ENCODE measurements at regions not wholly inside any gene's neighbourhood (a gene's known extent, or its start where the extent isn't known, plus 50 kb on each side); places are given as distances from the start of the nearest gene placed in this dataset.

DNA sequence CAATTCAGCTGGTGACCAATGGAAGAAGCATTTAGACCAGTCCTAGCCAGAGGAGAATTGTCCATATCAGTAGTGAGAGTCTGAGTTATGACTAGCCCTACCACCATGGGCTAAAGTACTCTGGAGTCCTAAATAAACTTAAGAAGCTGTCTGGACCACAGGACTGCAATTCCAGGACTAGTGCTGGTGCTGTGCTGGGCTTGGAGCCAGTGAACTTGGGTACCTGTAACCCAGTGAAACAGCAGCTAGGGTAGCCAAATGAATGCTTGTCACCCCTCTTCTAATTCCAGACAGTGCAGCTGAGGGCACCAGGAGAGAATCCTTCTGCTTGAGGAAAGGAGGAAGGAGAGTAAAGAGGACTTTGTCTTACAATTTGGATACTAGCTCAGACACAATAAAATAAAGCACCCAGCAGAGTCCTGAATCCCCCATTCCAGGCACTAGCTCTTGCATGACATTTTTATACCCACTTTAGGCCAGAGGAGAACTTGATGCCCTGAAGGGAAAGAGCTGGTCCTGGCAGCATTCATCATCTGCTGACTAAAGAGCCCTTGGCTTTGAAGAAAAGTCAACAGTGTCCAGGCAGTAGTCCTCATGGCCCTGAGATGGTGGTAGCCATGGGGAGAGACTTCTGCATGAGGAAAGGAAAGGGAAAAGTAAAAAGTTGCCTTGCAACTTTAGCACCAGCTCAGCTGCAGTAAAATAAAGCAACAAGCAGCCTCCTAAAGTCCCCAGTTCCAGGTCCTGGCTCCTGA lies 2675.7 kb downstream of the PCDH7 start:
- TF ChIP-seq POLR2A (IDR thresholded peaks at IDR 0.05; ENCODE audit: low read length) (no peak), GATA1 (IDR thresholded peaks at IDR 0.05; ENCODE audit: low read depth, low read length) (no peak)
- no peak for DNase-seq

GRCh38 chr4:33400504-33400903 lies 2680.3 kb downstream of the PCDH7 start:
- no peak for TF ChIP-seq GATA1 (IDR thresholded peaks at IDR 0.05; ENCODE audit: low read depth, low read length)
- TF ChIP-seq POLR2A (IDR thresholded peaks at IDR 0.05; ENCODE audit: low read length), result no peak
- no peak for DNase-seq

DNA sequence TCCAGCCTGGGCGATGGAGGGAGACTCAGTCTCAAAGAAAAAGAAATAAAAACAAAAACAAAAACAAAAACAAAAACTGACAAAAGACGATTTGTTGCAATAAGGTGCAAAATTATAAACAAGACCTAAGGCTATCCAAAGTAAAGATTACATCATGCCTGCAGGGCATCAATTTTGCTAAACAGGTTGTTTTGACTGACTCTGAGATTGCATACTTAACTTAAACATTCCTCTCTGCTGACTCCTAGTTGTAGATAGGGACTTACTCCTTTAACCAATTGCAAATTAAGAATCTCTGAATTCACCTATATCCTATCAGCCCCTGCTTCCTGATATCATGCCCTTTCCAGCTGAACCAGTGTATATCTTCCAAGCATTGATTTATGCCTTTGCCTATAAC lies 2687.3 kb downstream of the PCDH7 start:
- no peak for DNase-seq
- no peak for TF ChIP-seq POLR2A (IDR thresholded peaks at IDR 0.05; ENCODE audit: low read length)
- no peak for TF ChIP-seq GATA1 (IDR thresholded peaks at IDR 0.05; ENCODE audit: low read depth, low read length)

GRCh38 chr4:33411182-33411581 lies 2691.0 kb downstream of the PCDH7 start:
- TF ChIP-seq POLR2A (IDR thresholded peaks at IDR 0.05; ENCODE audit: low read length), result no peak
- TF ChIP-seq GATA1 (IDR thresholded peaks at IDR 0.05; ENCODE audit: low read depth, low read length), result no peak
- no peak for DNase-seq

GRCh38 chr4:33421887-33422286 lies 2701.7 kb downstream of the PCDH7 start:
- TF ChIP-seq POLR2A (IDR thresholded peaks at IDR 0.05; ENCODE audit: low read length) (no peak), GATA1 (IDR thresholded peaks at IDR 0.05; ENCODE audit: low read depth, low read length) (no peak)
- no peak for DNase-seq

DNA sequence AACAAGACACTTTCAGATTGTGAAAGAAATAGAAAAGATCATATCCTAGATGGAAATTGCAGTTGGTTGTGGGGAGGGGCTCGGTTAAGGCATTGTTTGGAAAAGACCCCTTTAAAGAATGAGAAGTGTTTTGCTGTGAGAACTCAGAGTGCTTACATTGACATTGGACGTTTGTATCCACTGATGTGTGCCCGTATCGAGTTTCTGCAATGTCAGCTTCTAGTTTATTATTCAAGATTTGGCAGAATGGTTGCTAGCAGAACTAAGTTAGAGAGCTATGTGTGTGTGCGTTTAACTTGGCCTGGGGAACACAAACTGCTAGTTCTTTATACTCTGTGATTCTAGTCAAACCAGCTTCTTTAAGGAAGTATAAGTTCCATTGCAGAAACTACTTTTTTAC lies 2702.5 kb downstream of the PCDH7 start:
- no peak for DNase-seq
- TF ChIP-seq GATA1 (IDR thresholded peaks at IDR 0.05; ENCODE audit: low read depth, low read length) (no peak), POLR2A (IDR thresholded peaks at IDR 0.05; ENCODE audit: low read length) (no peak)

- TF ChIP-seq POLR2A (IDR thresholded peaks at IDR 0.05; ENCODE audit: low read length) (no peak), GATA1 (IDR thresholded peaks at IDR 0.05; ENCODE audit: low read depth, low read length) (no peak)
- no peak for DNase-seq
These were observed 2705.8 kb downstream of the PCDH7 start for GRCh38 chr4:33425936-33426335.

- no peak for DNase-seq
- TF ChIP-seq GATA1 (IDR thresholded peaks at IDR 0.05; ENCODE audit: low read depth, low read length) (no peak), POLR2A (IDR thresholded peaks at IDR 0.05; ENCODE audit: low read length) (no peak)
These were observed 2707.5 kb downstream of the PCDH7 start for GRCh38 chr4:33427676-33428075.

- TF ChIP-seq POLR2A (IDR thresholded peaks at IDR 0.05; ENCODE audit: low read length) (no peak), GATA1 (IDR thresholded peaks at IDR 0.05; ENCODE audit: low read depth, low read length) (no peak)
- DNase-seq, result no peak
These were observed 2709.8 kb downstream of the PCDH7 start for GRCh38 chr4:33429971-33430370.

GRCh38 chr4:33437406-33437805 lies 2717.2 kb downstream of the PCDH7 start:
- TF ChIP-seq GATA1 (IDR thresholded peaks at IDR 0.05; ENCODE audit: low read depth, low read length) (no peak), POLR2A (IDR thresholded peaks at IDR 0.05; ENCODE audit: low read length) (no peak)
- no peak for DNase-seq

DNA sequence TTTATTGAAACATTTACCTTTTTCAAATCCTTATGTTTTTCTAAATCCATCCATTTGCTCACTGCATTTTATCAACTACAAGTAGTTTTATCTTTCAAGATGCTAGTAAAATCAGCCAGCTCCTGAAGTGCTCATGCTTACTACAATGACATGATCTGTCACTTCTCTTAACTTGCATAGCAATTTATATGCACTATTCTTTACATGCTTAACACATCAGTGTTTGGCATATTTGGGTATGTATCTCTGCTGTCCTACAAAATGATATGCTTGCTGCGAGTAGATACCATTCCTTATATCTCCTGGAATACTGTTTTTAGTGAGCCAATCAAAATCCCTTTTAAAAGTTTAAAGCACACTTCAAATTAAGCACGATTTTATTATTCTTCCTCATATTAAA lies 2726.8 kb downstream of the PCDH7 start:
- DNase-seq, result no peak
- no peak for TF ChIP-seq GATA1 (IDR thresholded peaks at IDR 0.05; ENCODE audit: low read depth, low read length)
- TF ChIP-seq POLR2A (IDR thresholded peaks at IDR 0.05; ENCODE audit: low read length), result no peak

DNA sequence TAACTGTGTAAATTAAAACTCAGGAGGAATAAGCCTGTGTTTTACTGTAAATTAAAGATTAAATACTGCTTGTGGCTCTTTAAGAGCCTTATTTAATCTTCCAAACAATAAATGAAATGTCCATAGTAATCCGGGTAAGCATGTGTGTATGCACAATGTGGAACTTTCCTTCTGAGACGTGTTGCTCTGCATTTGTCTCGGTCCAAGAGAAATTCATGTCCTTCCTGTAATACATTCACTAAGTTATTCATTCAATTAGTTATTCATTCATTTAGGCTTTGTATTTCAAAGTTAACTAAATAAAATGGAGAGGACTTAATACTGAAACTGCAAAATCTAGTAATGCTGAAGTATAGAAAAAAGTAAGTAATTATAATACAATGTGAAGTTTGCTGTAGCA lies 2728.8 kb downstream of the PCDH7 start:
- TF ChIP-seq GATA1 (IDR thresholded peaks at IDR 0.05; ENCODE audit: low read depth, low read length) (no peak), POLR2A (IDR thresholded peaks at IDR 0.05; ENCODE audit: low read length) (no peak)

GRCh38 chr4:33453436-33453835 lies 2733.3 kb downstream of the PCDH7 start:
- TF ChIP-seq POLR2A (IDR thresholded peaks at IDR 0.05; ENCODE audit: low read length) (no peak), GATA1 (IDR thresholded peaks at IDR 0.05; ENCODE audit: low read depth, low read length) (no peak)
- DNase-seq, result no peak

More for the DNA sequence above, 2728.8 kb downstream of the PCDH7 start:
- no peak for DNase-seq

GRCh38 chr4:33453916-33454315 lies 2733.7 kb downstream of the PCDH7 start:
- no peak for DNase-seq
- no peak for TF ChIP-seq GATA1 (IDR thresholded peaks at IDR 0.05; ENCODE audit: low read depth, low read length)
- TF ChIP-seq POLR2A (IDR thresholded peaks at IDR 0.05; ENCODE audit: low read length), result no peak

GRCh38 chr4:33465565-33465964 lies 2745.4 kb downstream of the PCDH7 start:
- TF ChIP-seq GATA1 (IDR thresholded peaks at IDR 0.05; ENCODE audit: low read depth, low read length) (no peak), POLR2A (IDR thresholded peaks at IDR 0.05; ENCODE audit: low read length) (no peak)
- DNase-seq, result no peak
